GM19240 (cell line): ENCODE measurements at regions not wholly inside any gene's neighbourhood (a gene's known extent, or its start where the extent isn't known, plus 50 kb on each side); places are given as distances from the start of the nearest gene placed in this dataset.

ENCODE experiments used
- DNase-seq: peaks from one replicate; pipeline ENCODE4 v3.0.0; 2011; ENCODE audit warnings: low spot score; ENCODE audit not compliant: insufficient read length

GRCh38 chr15:91795235-91795634 is 58.3 kb upstream of the SLCO3A1 start:
- DNase-seq = no peak

DNA sequence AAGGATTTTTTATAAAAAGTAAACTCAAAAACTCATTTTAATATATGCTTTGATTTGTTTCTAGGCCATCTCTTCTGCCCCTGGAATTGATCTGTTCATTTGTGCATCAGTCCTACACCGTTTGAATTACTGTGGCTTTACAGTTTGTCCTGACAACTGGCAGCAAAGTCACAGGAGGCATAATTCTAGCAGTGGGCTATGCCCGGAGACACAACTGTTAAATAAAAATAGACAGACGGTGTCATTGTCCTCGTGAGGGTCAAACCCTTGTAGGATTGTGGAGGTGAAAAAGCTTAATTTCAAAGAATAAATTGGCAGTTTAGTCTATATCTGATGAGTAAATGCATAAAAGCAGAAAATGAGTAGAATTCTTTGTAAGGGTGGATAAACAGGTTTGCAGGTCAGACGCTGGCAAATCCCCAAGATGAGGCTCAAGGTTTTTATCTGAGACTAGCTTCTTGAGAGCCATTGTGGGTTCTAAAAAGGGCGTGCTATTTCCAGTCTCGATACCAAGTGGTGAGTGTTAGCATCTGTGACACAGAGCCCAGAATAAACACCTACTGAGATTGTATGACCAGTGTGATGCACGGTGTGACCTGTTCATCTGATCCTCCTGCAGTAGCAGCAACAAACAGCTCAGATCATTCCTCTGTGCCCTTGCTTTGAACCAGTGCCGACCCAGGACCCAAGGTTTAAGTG is 51.5 kb upstream of the SLCO3A1 start:
- no peak for DNase-seq

GRCh38 chr15:91803260-91803659 is 50.2 kb upstream of the SLCO3A1 start:
- no peak for DNase-seq
